AG04449 (cell line): ENCODE measurements at regions not wholly inside any gene's neighbourhood (a gene's known extent, or its start where the extent isn't known, plus 50 kb on each side); places are given as distances from the start of the nearest gene placed in this dataset.

ENCODE experiments used
- CTCF ChIA-PET: fragments of 350-600 bp; formaldehyde crosslinking; extraction: SDS; loops from one replicate; lab custom pipeline; 2021; ENCODE audit warnings: antibody characterized with exemption; lab: Yijun Ruan, JAX
- POLR2A ChIA-PET: fragments of 400-600, 350-600 bp; formaldehyde crosslinking; extraction: SDS; loops from one replicate; lab custom pipeline; 2020; ENCODE audit warnings: antibody characterized with exemption, inconsistent platforms; lab: Yijun Ruan, JAX
- DNase-seq: peaks from one replicate; pipeline ENCODE4 v3.0.0-alpha.2; 2010; ENCODE audit warnings: low read depth, low spot score
- H3K4me3 ChIP-seq: 2 replicates; pipeline ENCODE4 v1.5.1; 2011; ENCODE audit warnings: low read depth, mild to moderate bottlenecking, control low read depth, low read length
- TF ChIP-seq, protein P1 (sequence below): IDR thresholded peaks from one replicate; pipeline ENCODE4 v1.5.1; 2011; ENCODE audit warnings: mild to moderate bottlenecking, moderate library complexity, low read length, control low read depth, inconsistent platforms; ENCODE audit not compliant: insufficient read depth; ENCODE audit errors: missing control alignments

DNA sequence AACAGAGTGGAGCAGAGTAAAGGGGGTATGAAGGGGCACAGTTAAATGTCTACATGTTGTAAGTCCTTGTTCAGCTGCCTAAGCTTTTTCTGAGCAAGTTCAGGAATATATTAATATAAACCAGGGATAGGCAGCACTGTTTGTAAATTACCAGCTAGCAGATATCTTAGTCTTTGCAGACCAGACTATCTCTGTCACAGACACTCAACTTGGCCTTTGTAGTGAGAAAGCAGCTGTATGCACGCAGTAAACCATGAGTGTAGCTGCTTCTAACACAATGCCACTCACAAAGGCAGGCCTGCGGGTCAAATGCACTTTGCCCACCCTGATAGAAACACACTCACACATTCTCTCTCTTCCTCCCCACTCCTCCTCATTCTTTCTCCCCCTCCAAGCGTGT, 1016.9 kb downstream of the UQCRFS1 start:
- H3K4me3 ChIP-seq, result no peak overlapping the region
- ChIA-PET POLR2A (no interaction called here), CTCF (no interaction called here)
- DNase-seq, result no peak
- TF ChIP-seq, protein P1, sequence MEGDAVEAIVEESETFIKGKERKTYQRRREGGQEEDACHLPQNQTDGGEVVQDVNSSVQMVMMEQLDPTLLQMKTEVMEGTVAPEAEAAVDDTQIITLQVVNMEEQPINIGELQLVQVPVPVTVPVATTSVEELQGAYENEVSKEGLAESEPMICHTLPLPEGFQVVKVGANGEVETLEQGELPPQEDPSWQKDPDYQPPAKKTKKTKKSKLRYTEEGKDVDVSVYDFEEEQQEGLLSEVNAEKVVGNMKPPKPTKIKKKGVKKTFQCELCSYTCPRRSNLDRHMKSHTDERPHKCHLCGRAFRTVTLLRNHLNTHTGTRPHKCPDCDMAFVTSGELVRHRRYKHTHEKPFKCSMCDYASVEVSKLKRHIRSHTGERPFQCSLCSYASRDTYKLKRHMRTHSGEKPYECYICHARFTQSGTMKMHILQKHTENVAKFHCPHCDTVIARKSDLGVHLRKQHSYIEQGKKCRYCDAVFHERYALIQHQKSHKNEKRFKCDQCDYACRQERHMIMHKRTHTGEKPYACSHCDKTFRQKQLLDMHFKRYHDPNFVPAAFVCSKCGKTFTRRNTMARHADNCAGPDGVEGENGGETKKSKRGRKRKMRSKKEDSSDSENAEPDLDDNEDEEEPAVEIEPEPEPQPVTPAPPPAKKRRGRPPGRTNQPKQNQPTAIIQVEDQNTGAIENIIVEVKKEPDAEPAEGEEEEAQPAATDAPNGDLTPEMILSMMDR, result no peak

DNA sequence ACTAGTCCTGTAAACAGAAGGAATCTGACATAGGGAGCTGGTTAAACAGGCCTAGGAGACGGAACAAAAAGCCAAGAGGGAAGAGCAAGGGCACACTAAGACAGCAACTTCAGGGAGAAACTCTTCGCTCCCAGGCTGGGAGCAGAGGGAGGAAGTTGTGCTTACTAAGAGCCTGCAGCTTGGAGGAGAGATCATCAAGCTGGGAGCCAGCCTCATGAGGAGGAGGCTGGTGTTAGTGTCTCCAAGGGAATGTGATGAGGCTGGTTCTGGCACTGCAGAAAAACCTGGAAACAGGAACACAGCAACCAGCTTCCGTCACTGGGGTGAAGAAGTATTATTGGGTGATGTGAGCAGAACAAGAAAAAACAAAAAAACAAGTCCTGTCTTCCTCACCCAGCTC, 1027.3 kb downstream of the UQCRFS1 start:
- TF ChIP-seq, protein P1, result no peak
- CTCF ChIA-PET, result no interaction called here
- POLR2A ChIA-PET, result no interaction called here

DNA sequence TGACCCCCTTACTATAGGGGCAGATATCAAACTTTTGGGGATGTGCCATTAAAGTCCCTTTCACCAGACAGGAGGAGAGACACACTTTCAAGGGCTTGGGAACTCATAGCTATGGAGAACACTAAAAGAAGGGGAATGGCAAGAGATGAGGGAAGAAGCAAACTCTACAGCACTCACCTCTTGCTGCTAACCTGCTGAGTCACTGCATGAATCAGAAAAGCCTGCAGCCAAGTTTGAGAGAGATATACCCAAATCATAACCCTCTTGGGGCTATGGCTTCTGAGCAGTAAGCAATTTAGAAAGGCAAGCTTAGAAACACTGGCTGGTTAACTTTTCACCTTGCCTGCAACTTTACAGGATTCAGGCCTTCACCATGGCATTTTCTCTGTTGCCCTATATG, 1028.0 kb downstream of the UQCRFS1 start:
- TF ChIP-seq, protein P1, result no peak
- CTCF ChIA-PET, result no interaction called here

More for the DNA sequence above, 1027.3 kb downstream of the UQCRFS1 start:
- no peak overlapping the region for H3K4me3 ChIP-seq
- no peak for DNase-seq

DNA sequence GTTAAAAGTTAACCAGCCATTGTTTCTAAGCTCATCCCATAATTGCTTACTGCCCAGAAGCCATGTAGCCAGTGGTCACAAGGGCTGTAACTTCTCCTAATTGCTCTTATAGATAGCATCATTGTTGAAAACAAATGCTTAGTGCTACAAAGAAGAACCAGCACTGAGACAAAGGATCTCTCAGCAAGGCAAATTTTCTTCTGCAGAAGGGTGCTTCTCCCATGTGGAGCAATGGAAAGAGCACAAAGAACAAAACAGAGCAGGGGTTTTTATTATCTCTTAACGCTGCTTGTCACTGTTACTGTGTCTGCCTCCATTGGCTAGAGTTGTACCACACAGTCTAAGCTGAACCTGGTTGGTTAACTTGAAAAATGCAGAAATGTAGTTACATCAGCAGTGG, 1036.8 kb downstream of the UQCRFS1 start:
- H3K4me3 ChIP-seq, result no peak overlapping the region
- CTCF ChIA-PET, result no interaction called here
- POLR2A ChIA-PET, result no interaction called here
- DNase-seq, result no peak
- TF ChIP-seq, protein P1, result no peak

More for the DNA sequence above, 1028.0 kb downstream of the UQCRFS1 start:
- no peak for DNase-seq
- H3K4me3 ChIP-seq, result no peak overlapping the region
- POLR2A ChIA-PET, result no interaction called here

DNA sequence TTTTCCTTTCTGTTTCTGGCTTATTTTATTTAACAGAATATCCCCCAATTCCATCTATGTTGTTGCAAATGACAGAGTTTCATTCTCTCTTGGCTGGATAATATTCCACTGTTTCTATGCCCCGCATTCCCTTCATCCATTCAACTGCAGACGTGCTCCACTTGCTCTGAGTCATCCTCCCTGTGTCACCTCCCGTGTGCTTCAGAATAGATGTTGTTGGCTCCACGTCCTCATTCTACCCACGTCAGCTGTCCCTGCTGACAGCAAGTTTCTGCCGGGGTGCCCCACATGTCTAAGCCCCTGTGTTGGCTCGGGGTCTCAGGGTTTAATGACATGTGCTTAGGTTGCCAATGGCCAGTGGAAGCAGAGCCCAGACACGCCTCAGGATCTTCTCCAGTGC, 1041.0 kb downstream of the UQCRFS1 start:
- no peak for DNase-seq
- TF ChIP-seq, protein P1, result no peak
- ChIA-PET POLR2A (no interaction called here), CTCF (no interaction called here)
- no peak overlapping the region for H3K4me3 ChIP-seq

DNA sequence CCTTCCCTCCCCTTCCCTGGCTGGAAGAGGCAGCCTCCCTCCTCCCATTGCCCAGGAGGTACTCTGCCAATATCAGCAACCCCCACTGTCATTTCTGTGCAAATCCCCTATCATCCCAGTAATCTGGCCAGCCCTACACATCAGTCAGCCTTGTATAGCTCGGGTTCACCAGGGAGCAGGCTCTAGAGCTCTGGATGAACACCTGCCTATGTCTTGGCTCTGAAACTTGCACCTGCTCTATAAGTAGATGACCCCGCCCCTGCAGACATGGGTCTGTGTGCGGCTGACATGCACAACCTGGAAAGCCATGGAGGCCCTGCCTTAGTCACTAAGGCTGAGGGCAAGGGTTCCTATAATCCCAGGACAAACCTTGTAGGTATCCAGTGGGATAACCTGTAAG, 1042.9 kb downstream of the UQCRFS1 start:
- ChIA-PET POLR2A (no interaction called here), CTCF (no interaction called here)
- TF ChIP-seq, protein P1, result no peak
- H3K4me3 ChIP-seq, result no peak overlapping the region
- DNase-seq, result no peak
